CD14-positive monocyte (primary cell): ENCODE measurements at regions not wholly inside any gene's neighbourhood (a gene's known extent, or its start where the extent isn't known, plus 50 kb on each side); places are given as distances from the start of the nearest gene placed in this dataset.

Experiments
- DNase-seq, 3 donors: peaks; one replicate each; pipeline ENCODE4 v3.0.0-alpha.2; 2011 to 2022
- H2AFZ ChIP-seq: 2 replicates; pipeline ENCODE4 v1.6.0; 2012; ENCODE audit warnings: mild to moderate bottlenecking, low read depth, low read length, inconsistent platforms; ENCODE audit not compliant: insufficient read depth, poor library complexity, severe bottlenecking
- H3K27ac ChIP-seq, 2 donors: 1 replicate in 1 of 2; 2 replicates in 1 of 2; pipeline ENCODE4 v1.5.1; 2012 to 2013; ENCODE audit warnings: low read length in 2 of 2, control low read depth in 1 of 2, inconsistent platforms in 1 of 2, low read depth in 1 of 2, mild to moderate bottlenecking in 1 of 2
- H3K27me3 ChIP-seq, 2 donors: one replicate each; pipeline versions ENCODE4 v1.6.0 to v1.6.1; 2011 to 2013; ENCODE audit warnings: low read length in 2 of 2; ENCODE audit not compliant: control insufficient read depth in 2 of 2, insufficient read depth in 2 of 2
- H3K36me3 ChIP-seq, 2 donors: replicated peaks in 1 of 2; 1 replicate in 1 of 2; 2 replicates in 1 of 2; pipeline versions ENCODE4 v1.5.1 to v1.6.1; 2012 to 2013; ENCODE audit warnings: low read length in 2 of 2, control low read depth in 1 of 2, inconsistent platforms in 1 of 2, mild to moderate bottlenecking in 1 of 2; ENCODE audit not compliant: insufficient read depth in 2 of 2, control insufficient read depth in 1 of 2
- H3K4me1 ChIP-seq, 2 donors: 1 replicate in 1 of 2; 2 replicates in 1 of 2; pipeline versions ENCODE4 v1.5.1 to v1.6.1; 2012 to 2013; ENCODE audit warnings: low read length in 2 of 2, control low read depth in 1 of 2, inconsistent platforms in 1 of 2, mild to moderate bottlenecking in 1 of 2, moderate library complexity in 1 of 2; ENCODE audit not compliant: insufficient read depth in 2 of 2, control insufficient read depth in 1 of 2
- H3K4me2 ChIP-seq: replicated peaks from 2 replicates; pipeline ENCODE3; 2012; ENCODE audit warnings: low read length, moderate library complexity, mild to moderate bottlenecking; ENCODE audit not compliant: poor library complexity, severe bottlenecking; ENCODE audit errors: extremely low read depth
- H3K4me3 ChIP-seq, 3 experiments: fragments of 200-600 bp in 1 of 3; sonication (generic) in 1 of 3; replicated peaks in 1 of 3; 1 replicate in 2 of 3; 2 replicates in 1 of 3; pipeline ENCODE4 v1.5.1; 2011 to 2013; ENCODE audit warnings: low read length in 3 of 3, mild to moderate bottlenecking in 3 of 3, control low read depth in 2 of 3, low read depth in 2 of 3, inconsistent platforms in 1 of 3, moderate library complexity in 1 of 3
- H3K79me2 ChIP-seq: 2 replicates; pipeline ENCODE4 v1.6.0; 2012; ENCODE audit warnings: mild to moderate bottlenecking, control low read depth, inconsistent platforms, low read length, moderate library complexity; ENCODE audit not compliant: insufficient read depth
- H3K9ac ChIP-seq: 2 replicates; pipeline ENCODE4 v1.6.0; 2017; ENCODE audit warnings: low read length, mild to moderate bottlenecking; ENCODE audit not compliant: insufficient read depth, poor library complexity, severe bottlenecking
- H3K9me3 ChIP-seq, 2 donors: replicated peaks in 1 of 2; 1 replicate in 1 of 2; 2 replicates in 1 of 2; pipeline versions ENCODE4 v1.5.1 to v1.6.1; 2012 to 2013; ENCODE audit warnings: low read length in 2 of 2, control low read depth in 1 of 2; ENCODE audit not compliant: control insufficient read depth in 1 of 2, insufficient read depth in 1 of 2
- H4K20me1 ChIP-seq: 2 replicates; pipeline ENCODE4 v1.6.0; 2012; ENCODE audit warnings: mild to moderate bottlenecking, low read length, control low read depth, moderate library complexity; ENCODE audit not compliant: insufficient read depth
- H3K27ac Mint-ChIP-seq, 7 donors: one replicate each; pipeline ENCODE4 v1.8.0; 2020; ENCODE audit warnings: mild to moderate bottlenecking in 7 of 7, mixed read lengths in 7 of 7, moderate library complexity in 6 of 7, inconsistent platforms in 2 of 7
- H3K27me3 Mint-ChIP-seq, 3 donors: one replicate each; pipeline ENCODE4 v1.8.0; 2021 to 2022; ENCODE audit warnings: low read depth in 3 of 3, mild to moderate bottlenecking in 3 of 3, mixed read lengths in 3 of 3, moderate library complexity in 3 of 3, inconsistent platforms in 1 of 3
- H3K36me3 Mint-ChIP-seq, 2 donors: one replicate each; pipeline ENCODE4 v1.8.0; 2020; ENCODE audit warnings: mixed read lengths in 2 of 2, inconsistent platforms in 1 of 2, mild to moderate bottlenecking in 1 of 2
- H3K4me1 Mint-ChIP-seq: one replicate; pipeline ENCODE4 v1.8.0; 2020; ENCODE audit warnings: mild to moderate bottlenecking, mixed read lengths
- H3K4me3 Mint-ChIP-seq, 2 donors: one replicate each; pipeline ENCODE4 v1.8.0; 2020; ENCODE audit warnings: mild to moderate bottlenecking in 2 of 2, mixed read lengths in 2 of 2, moderate library complexity in 1 of 2
- H3K9me3 Mint-ChIP-seq, 7 donors: one replicate each; pipeline ENCODE4 v1.8.0; 2020 to 2022; ENCODE audit warnings: mixed read lengths in 7 of 7, mild to moderate bottlenecking in 6 of 7, moderate library complexity in 6 of 7, inconsistent platforms in 2 of 7
- CTCF ChIP-seq: fragments of 200-600 bp; IDR thresholded peaks from one replicate; pipeline ENCODE4 v1.8.0; 2022; ENCODE audit warnings: antibody characterized with exemption, mild to moderate bottlenecking
- WGBS: methylation state at CpG from one replicate; pipeline ENCODE4 v1.1.5; 2013; ENCODE audit warnings: missing lambda C conversion rate; ENCODE audit not compliant: insufficient coverage; 5-methylcytosine and 5-hydroxymethylcytosine counted together
- intact Hi-C, 2 donors: fragments of 100-400 bp; cut with micrococcal nuclease; formaldehyde crosslinking; loops; one replicate each; pipeline versions ENCODE4 v1.15.0 to v1.15.1; 2023

GRCh38 chr13:67303661-67304333, 73.7 kb upstream of the PCDH9 start:
- no peak overlapping the region for H3K27ac ChIP-seq
- no peaks in the 10 kb centered on the region for H4K20me1 ChIP-seq
- no peak overlapping the region for H3K4me2 ChIP-seq
- no peaks in the 10 kb centered on the region for H3K4me1 Mint-ChIP-seq
- no peaks in the 10 kb centered on the region for H3K9me3 ChIP-seq
- H3K27me3 Mint-ChIP-seq: no peaks in the 10 kb centered on the region
- H3K4me3 ChIP-seq: no peak overlapping the region
- no peaks in the 10 kb centered on the region for H3K27me3 ChIP-seq
- WGBS: 100% methylated on average over 1 of the region's 6 CpGs
- H3K79me2 ChIP-seq: no peaks in the 10 kb centered on the region
- no peaks in the 10 kb centered on the region for H3K4me1 ChIP-seq
- H3K36me3 Mint-ChIP-seq: no peaks in the 10 kb centered on the region
- H2AFZ ChIP-seq: no peak overlapping the region
- no peak overlapping the region for H3K27ac Mint-ChIP-seq
- H3K4me3 Mint-ChIP-seq: no peak overlapping the region
- DNase-seq: no peak
- TF ChIP-seq CTCF: no peak
- no peak overlapping the region for H3K9ac ChIP-seq
- intact Hi-C loops: no loop called here
- no peaks in the 10 kb centered on the region for H3K36me3 ChIP-seq
- H3K9me3 Mint-ChIP-seq: peaks cover 0 to 4% (median 3%) of the 10 kb centered on the region in 7 donors

DNA sequence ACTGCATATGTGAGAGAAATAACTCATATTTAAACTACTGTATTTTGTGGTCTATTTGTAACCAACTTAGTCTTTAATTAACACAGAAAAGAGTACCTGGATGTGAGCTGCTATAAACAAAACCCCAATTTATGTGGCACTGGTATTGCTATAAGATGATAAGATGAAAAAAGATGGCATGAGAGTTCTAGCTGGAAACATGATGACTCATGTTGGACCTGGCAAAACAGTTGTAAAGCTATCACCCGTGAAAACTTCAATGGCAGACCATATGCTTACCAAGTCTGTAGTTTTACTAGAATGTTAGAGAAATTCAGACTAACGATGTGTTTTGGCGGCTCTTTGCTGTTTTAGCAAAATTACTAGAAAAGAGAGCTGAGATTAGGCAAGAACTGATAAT, 69.6 kb upstream of the PCDH9 start:
- no peak overlapping the region for H2AFZ ChIP-seq
- H4K20me1 ChIP-seq: no peaks in the 10 kb centered on the region
- no peaks in the 10 kb centered on the region for H3K36me3 Mint-ChIP-seq
- no peak overlapping the region for H3K9ac ChIP-seq
- H3K4me1 Mint-ChIP-seq: no peaks in the 10 kb centered on the region
- H3K4me2 ChIP-seq: no peak overlapping the region
- no peak overlapping the region for H3K27ac Mint-ChIP-seq
- no peaks in the 10 kb centered on the region for H3K36me3 ChIP-seq
- peaks cover 0 to 6% (median 3%) of the 10 kb centered on the region in 7 donors for H3K9me3 Mint-ChIP-seq
- no CpG with 5 or more reads among the region's 3 CpGs for WGBS
- H3K27ac ChIP-seq: no peak overlapping the region
- H3K27me3 Mint-ChIP-seq: no peaks in the 10 kb centered on the region
- H3K4me3 Mint-ChIP-seq: no peak overlapping the region
- no peaks in the 10 kb centered on the region for H3K9me3 ChIP-seq
- H3K79me2 ChIP-seq: no peaks in the 10 kb centered on the region
- intact Hi-C loops: no loop called here
- H3K27me3 ChIP-seq: no peaks in the 10 kb centered on the region
- H3K4me1 ChIP-seq: no peaks in the 10 kb centered on the region
- H3K4me3 ChIP-seq: no peak overlapping the region
- no peak for TF ChIP-seq CTCF
- DNase-seq: no peak
